ENCODE measurements at regions not wholly inside any gene's neighbourhood (a gene's known extent, or its start where the extent isn't known, plus 50 kb on each side); places are given as distances from the start of the nearest gene placed in this dataset.

DNA sequence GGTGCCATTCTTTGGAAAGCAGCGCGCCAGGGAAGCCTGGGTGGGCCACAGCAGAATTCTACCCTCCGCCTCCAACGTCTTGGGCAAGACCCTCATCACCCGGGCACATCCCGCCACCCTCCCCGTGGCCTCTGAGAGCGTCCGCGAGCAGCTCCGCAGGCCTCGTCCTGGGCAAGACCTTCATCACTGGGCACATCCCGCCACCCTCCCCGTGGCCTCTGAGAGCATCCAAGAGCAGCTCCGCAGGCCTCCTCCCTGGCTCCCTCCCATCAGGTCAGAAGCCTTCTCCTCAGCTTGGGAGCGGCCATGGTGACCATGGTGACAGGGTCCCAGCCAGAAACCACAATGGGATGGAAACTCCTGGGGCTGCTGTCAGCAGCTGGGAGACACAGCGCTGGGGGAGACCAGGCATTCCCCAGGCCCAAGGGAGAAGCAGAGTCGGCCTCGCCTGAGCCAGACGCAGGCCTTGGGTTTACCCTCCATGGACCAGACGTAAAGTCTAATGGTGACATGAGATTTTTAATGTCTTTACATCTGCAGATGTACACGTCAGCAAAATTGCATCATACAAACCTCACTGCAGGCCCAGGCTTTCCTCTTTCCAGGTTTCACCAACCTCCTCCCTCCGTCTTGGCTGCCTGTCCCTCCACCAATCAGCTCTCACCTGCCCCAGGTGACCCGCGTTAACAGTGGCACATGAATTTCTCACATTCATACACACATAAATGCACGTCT is 55.1 kb upstream of the PPP2R2D start:
- Histone ChIP-seq H3K4me3 (no peak overlapping the region), H3K27me3 (ENCODE audit: low read depth) (peaks cover 12% of the 10 kb centered on the region), H3K9me3 (no peaks in the 10 kb centered on the region), H3K36me3 (no peaks in the 10 kb centered on the region), H3K4me1 (no peaks in the 10 kb centered on the region), H3K27ac (no peak overlapping the region)
- intact Hi-C loops (cut with DNase I), result no loop called here
- DNase-seq (no peak), ATAC-seq (no peak)
- TF ChIP-seq CTCF (IDR thresholded peaks at IDR 0.05), result no peak

- H3K4me3 ChIP-seq, result no peak overlapping the region
- TF ChIP-seq CTCF (IDR thresholded peaks at IDR 0.05), result no peak
- H3K9me3 ChIP-seq, result no peaks in the 10 kb centered on the region
- DNase-seq, result no peak
- H3K27ac ChIP-seq, result no peak overlapping the region
- ATAC-seq, result no peak
- intact Hi-C loops (cut with DNase I), result no loop called here
- peaks cover 12% of the 10 kb centered on the region for H3K27me3 ChIP-seq (ENCODE audit: low read depth)
- no peaks in the 10 kb centered on the region for H3K36me3 ChIP-seq
- H3K4me1 ChIP-seq, result no peaks in the 10 kb centered on the region
Observed at GRCh38 chr10:131846240-131847101, 54.3 kb upstream of the PPP2R2D start.

- H3K36me3 ChIP-seq, result no peaks in the 10 kb centered on the region
- H3K27ac ChIP-seq, result no peak overlapping the region
- no peak overlapping the region for H3K4me3 ChIP-seq
- no peaks in the 10 kb centered on the region for H3K9me3 ChIP-seq
- no peak for ATAC-seq
- intact Hi-C loops (cut with DNase I), result no loop called here
- DNase-seq, result no peak
- no peak for TF ChIP-seq CTCF (IDR thresholded peaks at IDR 0.05)
- H3K27me3 ChIP-seq (ENCODE audit: low read depth), result peaks cover 12% of the 10 kb centered on the region
- no peaks in the 10 kb centered on the region for H3K4me1 ChIP-seq
Observed at GRCh38 chr10:131847241-131847783, 53.5 kb upstream of the PPP2R2D start.

DNA sequence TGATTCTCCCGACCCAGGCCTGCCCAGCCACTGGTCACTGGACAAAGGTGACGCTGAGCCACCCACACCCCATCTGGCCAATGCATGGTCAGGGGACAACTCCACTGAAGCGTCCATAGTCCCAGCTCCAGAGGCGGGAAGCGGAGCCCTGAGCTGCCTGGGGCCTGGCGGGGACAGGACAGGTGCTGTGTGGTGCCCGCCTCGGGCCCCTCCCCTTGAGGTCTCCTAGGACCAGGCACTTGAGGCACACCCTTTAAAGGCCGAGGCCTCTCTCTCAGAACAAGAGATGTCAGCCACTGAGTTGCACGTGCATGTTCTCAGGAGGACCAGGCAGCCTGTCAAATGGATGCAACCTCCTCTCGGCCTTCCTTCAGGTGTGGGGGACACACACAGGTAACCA is 52.5 kb upstream of the PPP2R2D start:
- no peaks in the 10 kb centered on the region for H3K36me3 ChIP-seq
- H3K4me3 ChIP-seq, result no peak overlapping the region
- H3K4me1 ChIP-seq, result no peaks in the 10 kb centered on the region
- peaks cover 16% of the 10 kb centered on the region for H3K27me3 ChIP-seq (ENCODE audit: low read depth)
- no peak for TF ChIP-seq CTCF (IDR thresholded peaks at IDR 0.05)
- intact Hi-C loops (cut with DNase I), result no loop called here
- DNase-seq, result no peak
- no peak for ATAC-seq
- no peak overlapping the region for H3K27ac ChIP-seq
- H3K9me3 ChIP-seq, result no peaks in the 10 kb centered on the region

GRCh38 chr10:131848741-131849590 is 51.8 kb upstream of the PPP2R2D start:
- Histone ChIP-seq H3K27ac (no peak overlapping the region), H3K36me3 (no peaks in the 10 kb centered on the region), H3K4me1 (no peaks in the 10 kb centered on the region), H3K27me3 (ENCODE audit: low read depth) (peaks cover 21% of the 10 kb centered on the region), H3K4me3 (no peak overlapping the region), H3K9me3 (no peaks in the 10 kb centered on the region)
- TF ChIP-seq CTCF (IDR thresholded peaks at IDR 0.05), result no peak
- ATAC-seq (no peak), DNase-seq (no peak)
- intact Hi-C loops (cut with DNase I), result no loop called here
